ENCODE measurements at regions not wholly inside any gene's neighbourhood (a gene's known extent, or its start where the extent isn't known, plus 50 kb on each side); places are given as distances from the start of the nearest gene placed in this dataset.

DNA sequence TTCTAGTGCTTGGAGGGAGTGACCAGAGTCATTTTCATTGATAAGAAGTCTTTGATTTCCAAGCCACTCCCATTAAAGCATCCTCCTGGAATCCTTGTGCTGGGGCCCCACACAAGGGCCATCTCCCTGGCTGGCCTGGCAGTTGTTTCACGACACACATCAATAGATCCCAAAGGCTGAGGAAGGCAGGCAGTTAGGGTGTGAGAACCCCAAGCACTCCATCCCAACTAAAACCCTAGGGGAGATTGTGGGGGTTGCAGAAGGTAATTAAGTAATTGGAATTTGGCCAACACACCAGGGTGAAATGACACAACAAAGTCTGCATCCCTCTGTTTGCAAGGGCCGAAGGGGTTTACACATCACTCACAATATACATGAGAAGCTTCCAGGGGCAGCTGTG lies 578.1 kb upstream of the SYT4 start:
- TF ChIP-seq EZH2 (IDR thresholded peaks at IDR 0.05) (no peak), POLR2AphosphoS5 (IDR thresholded peaks at IDR 0.05; ENCODE audit: borderline replicate concordance, low read depth, low read length) (no peak), FOXP2 (optimal IDR thresholded peaks at IDR 0.05; ENCODE audit: control extremely low read depth, extremely low read length, insufficient read depth) (no peak)

Measured in SK-N-MC (cell line).